Neuronal stem cell (in vitro differentiated cells): ENCODE measurements at regions not wholly inside any gene's neighbourhood (a gene's known extent, or its start where the extent isn't known, plus 50 kb on each side); places are given as distances from the start of the nearest gene placed in this dataset.

Experiments used
- DNase-seq: peaks from one replicate; pipeline ENCODE4 v3.0.0-alpha.2; 2013; ENCODE audit warnings: low spot score
- H2AFZ ChIP-seq: one replicate; pipeline ENCODE4 v1.6.1; 2013; ENCODE audit warnings: mild to moderate bottlenecking, low read length, inconsistent platforms
- H2AK5ac ChIP-seq: 2 replicates; pipeline ENCODE4 v1.6.1; 2013; ENCODE audit warnings: low read depth, mild to moderate bottlenecking, inconsistent platforms, low read length, moderate library complexity, mixed read lengths
- H2BK120ac ChIP-seq: 2 replicates; pipeline ENCODE4 v1.6.1; 2013; ENCODE audit warnings: low read depth, mild to moderate bottlenecking, inconsistent platforms, low read length, moderate library complexity, mixed read lengths
- H2BK12ac ChIP-seq: one replicate; pipeline ENCODE4 v1.6.1; 2013; ENCODE audit warnings: low read length, inconsistent platforms
- H2BK15ac ChIP-seq: 2 replicates; pipeline ENCODE4 v1.6.1; 2013; ENCODE audit warnings: mild to moderate bottlenecking, low read length, inconsistent platforms, mixed read lengths
- H2BK5ac ChIP-seq: one replicate; pipeline ENCODE4 v1.6.1; 2013; ENCODE audit warnings: inconsistent platforms, mild to moderate bottlenecking, low read length, moderate library complexity
- H3K14ac ChIP-seq: one replicate; pipeline ENCODE4 v1.6.1; 2013; ENCODE audit warnings: low read length, inconsistent platforms
- H3K18ac ChIP-seq: 2 replicates; pipeline ENCODE4 v1.6.1; 2013; ENCODE audit warnings: low read length, inconsistent platforms
- H3K23ac ChIP-seq: 2 replicates; pipeline ENCODE4 v1.6.1; 2013; ENCODE audit warnings: low read depth, mild to moderate bottlenecking, mixed read lengths, low read length, inconsistent platforms; ENCODE audit not compliant: poor library complexity
- H3K27ac ChIP-seq: replicated peaks from 3 replicates; pipeline ENCODE4 v1.5.1; 2013; ENCODE audit warnings: low read length, inconsistent platforms
- H3K27me3 ChIP-seq, 3 experiments: 2 replicates each; pipeline ENCODE4 v1.6.1; 2013; ENCODE audit warnings: low read length in 3 of 3, mild to moderate bottlenecking in 2 of 3, inconsistent platforms in 1 of 3, low read depth in 1 of 3, mixed read lengths in 1 of 3, moderate library complexity in 1 of 3; ENCODE audit not compliant: control insufficient read depth in 3 of 3, insufficient read depth in 3 of 3
- H3K36me3 ChIP-seq, 2 donors: replicated peaks in 1 of 2; 2 replicates each; pipeline ENCODE4 v1.6.1; 2013; ENCODE audit warnings: low read length in 2 of 2; ENCODE audit not compliant: control insufficient read depth in 2 of 2, insufficient read depth in 2 of 2
- H3K4ac ChIP-seq: 2 replicates; pipeline ENCODE4 v1.6.1; 2013; ENCODE audit warnings: inconsistent platforms, mild to moderate bottlenecking, low read length, moderate library complexity
- H3K4me1 ChIP-seq, 2 donors: 1 replicate in 1 of 2; 2 replicates in 1 of 2; pipeline ENCODE4 v1.6.1; 2013; ENCODE audit warnings: low read length in 2 of 2, low read depth in 1 of 2; ENCODE audit not compliant: control insufficient read depth in 2 of 2, insufficient read depth in 1 of 2
- H3K4me2 ChIP-seq: one replicate; pipeline ENCODE4 v1.6.1; 2013; ENCODE audit warnings: mild to moderate bottlenecking, low read length, inconsistent platforms; ENCODE audit not compliant: insufficient read depth, poor library complexity, severe bottlenecking
- H3K4me3 ChIP-seq, 2 donors: 2 replicates each; pipeline ENCODE4 v1.5.1; 2013; ENCODE audit warnings: low read length in 2 of 2, mild to moderate bottlenecking in 2 of 2, inconsistent platforms in 1 of 2, moderate library complexity in 1 of 2
- H3K79me1 ChIP-seq: one replicate; pipeline ENCODE4 v1.6.1; 2013; ENCODE audit warnings: low read depth, mild to moderate bottlenecking, inconsistent platforms, low read length, moderate library complexity
- H3K9ac ChIP-seq: one replicate; pipeline ENCODE4 v1.6.1; 2013; ENCODE audit warnings: mild to moderate bottlenecking, low read depth, low read length, inconsistent platforms; ENCODE audit not compliant: poor library complexity
- H3K9me3 ChIP-seq, 2 donors: replicated peaks in 1 of 2; 2 replicates each; pipeline versions ENCODE3 to v1.6.1; 2013; ENCODE audit warnings: low read length in 2 of 2, mild to moderate bottlenecking in 2 of 2, inconsistent platforms in 1 of 2, low read depth in 1 of 2, mixed read lengths in 1 of 2, moderate library complexity in 1 of 2; ENCODE audit not compliant: control insufficient read depth in 2 of 2, insufficient read depth in 1 of 2
- H4K8ac ChIP-seq: one replicate; pipeline ENCODE4 v1.6.1; 2013; ENCODE audit warnings: low read depth, mild to moderate bottlenecking, inconsistent platforms, low read length, moderate library complexity
- H4K91ac ChIP-seq: one replicate; pipeline ENCODE4 v1.6.1; 2013; ENCODE audit warnings: low read length, low read depth, mild to moderate bottlenecking, inconsistent platforms; ENCODE audit not compliant: poor library complexity
- WGBS, 2 donors: extraction: QIAGEN DNeasy Blood & Tissue Kit; methylation state at CpG; one replicate each; pipeline ENCODE4 v1.1.7; 2013; ENCODE audit warnings: missing lambda C conversion rate in 2 of 2, mixed read lengths in 1 of 2; ENCODE audit not compliant: insufficient read length in 2 of 2, insufficient replicate concordance in 1 of 2; ENCODE audit errors: extremely low coverage in 2 of 2; 5-methylcytosine and 5-hydroxymethylcytosine counted together

DNA sequence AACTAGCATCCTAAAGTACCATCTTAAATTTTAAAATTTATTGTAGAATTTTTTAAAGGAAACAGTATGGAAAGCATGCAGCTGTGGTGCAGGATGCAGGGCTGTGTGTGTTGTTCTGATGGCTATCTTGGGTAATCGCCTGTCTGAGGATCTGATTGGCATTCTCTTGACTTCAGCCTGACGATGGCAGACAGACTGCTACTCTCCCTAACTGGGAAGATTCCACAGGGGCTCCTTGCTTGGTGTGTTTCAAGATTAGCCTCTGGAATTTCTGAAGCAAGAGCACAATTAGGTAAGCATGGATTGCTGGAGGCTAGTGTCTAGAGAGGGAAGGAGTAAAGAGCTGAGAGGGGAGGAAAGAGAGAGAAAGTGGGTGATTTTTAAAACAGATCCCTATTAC lies 696.8 kb upstream of the LRFN5 start:
- no CpG with 5 or more reads among the region's 2 CpGs for WGBS, 2 donors

DNA sequence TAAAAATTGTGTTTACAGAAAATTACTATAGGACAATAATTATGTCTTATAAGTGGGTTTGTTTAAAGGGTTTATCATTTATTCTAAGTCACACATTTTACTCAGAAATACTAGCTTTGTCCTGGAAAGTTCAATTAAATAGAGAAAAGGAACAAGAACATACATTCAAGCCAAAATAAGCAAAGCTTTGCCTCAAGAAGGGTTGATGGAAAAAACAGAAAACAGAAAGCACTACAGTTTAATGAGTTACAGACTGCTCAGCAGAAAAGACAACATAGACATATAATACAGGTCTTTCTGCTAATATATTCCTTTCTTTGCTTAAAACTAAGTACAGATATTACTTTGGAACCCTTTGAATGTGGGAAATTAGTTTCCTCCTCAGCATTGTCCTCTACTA lies 703.0 kb upstream of the LRFN5 start:
- H3K14ac ChIP-seq = no peak overlapping the region

More for the DNA sequence above, 696.8 kb upstream of the LRFN5 start:
- Histone ChIP-seq H2AFZ (peak overlapping the region; percentile 35), H2BK5ac (no peak overlapping the region), H4K8ac (no peak overlapping the region), H3K27ac (no peak overlapping the region), H3K9me3 (no peaks in the 10 kb centered on the region), H2BK120ac (no peak overlapping the region), H3K4me2 (no peak overlapping the region), H3K27me3 (no peaks in the 10 kb centered on the region), H3K36me3 (no peaks in the 10 kb centered on the region), H3K9ac (no peak overlapping the region), H3K4me1 (no peaks in the 10 kb centered on the region), H2BK12ac (no peak overlapping the region), H3K23ac (no peak overlapping the region), H2BK15ac (no peak overlapping the region), H3K14ac (no peak overlapping the region), H3K4ac (no peak overlapping the region), H3K4me3 (no peak overlapping the region), H3K18ac (no peak overlapping the region), H2AK5ac (no peak overlapping the region), H4K91ac (no peak overlapping the region), H3K79me1 (no peaks in the 10 kb centered on the region)
- DNase-seq = peak; percentile 35

DNA sequence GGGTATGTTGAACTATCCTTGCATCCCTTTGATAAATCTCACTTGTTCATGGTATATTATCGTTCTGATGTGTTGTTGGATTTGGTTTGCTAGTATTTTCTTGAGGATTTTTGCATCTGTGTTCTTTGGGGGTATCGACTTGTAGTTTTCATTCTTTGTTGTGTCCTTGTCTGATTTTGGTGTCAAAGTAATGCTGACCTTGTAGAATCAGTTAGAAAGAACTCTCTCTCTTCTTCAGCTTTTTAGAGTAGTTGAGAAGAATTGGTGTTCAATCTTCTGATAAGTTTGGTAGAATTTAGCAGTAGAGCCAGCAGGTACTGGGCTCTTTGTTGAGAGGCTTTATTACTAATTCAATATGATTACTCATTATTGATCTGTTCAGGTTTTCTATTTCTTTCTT lies 707.2 kb upstream of the LRFN5 start:
- Histone ChIP-seq H2BK120ac (no peak overlapping the region), H3K36me3 (no peaks in the 10 kb centered on the region), H3K27ac (no peak overlapping the region), H2BK15ac (no peak overlapping the region), H3K23ac (no peak overlapping the region), H3K9ac (no peak overlapping the region), H3K4ac (no peak overlapping the region), H2BK5ac (no peak overlapping the region), H4K91ac (no peak overlapping the region), H2AK5ac (no peak overlapping the region), H3K79me1 (no peaks in the 10 kb centered on the region), H3K14ac (no peak overlapping the region), H2AFZ (no peak overlapping the region), H3K4me2 (no peak overlapping the region), H3K27me3 (no peaks in the 10 kb centered on the region), H2BK12ac (no peak overlapping the region), H3K18ac (no peak overlapping the region), H3K9me3 (no peaks in the 10 kb centered on the region), H4K8ac (no peak overlapping the region), H3K4me1 (no peaks in the 10 kb centered on the region), H3K4me3 (no peak overlapping the region)
- no peak for DNase-seq
- WGBS, 2 donors = no CpG with 5 or more reads among the region's 2 CpGs

More for the DNA sequence above, 703.0 kb upstream of the LRFN5 start:
- H3K4me2 ChIP-seq = no peak overlapping the region
- H2BK120ac ChIP-seq = no peak overlapping the region
- no peaks in the 10 kb centered on the region for H3K27me3 ChIP-seq
- no peak overlapping the region for H2AFZ ChIP-seq
- no peak overlapping the region for H2BK12ac ChIP-seq
- no peak overlapping the region for H3K18ac ChIP-seq
- DNase-seq = no peak
- no peak overlapping the region for H2BK15ac ChIP-seq
- H4K8ac ChIP-seq = no peak overlapping the region
- no peak overlapping the region for H3K4ac ChIP-seq
- H3K4me1 ChIP-seq = no peaks in the 10 kb centered on the region
- H3K9ac ChIP-seq = no peak overlapping the region
- no peak overlapping the region for H3K27ac ChIP-seq
- no peaks in the 10 kb centered on the region for H3K9me3 ChIP-seq
- no peak overlapping the region for H3K23ac ChIP-seq
- no peak overlapping the region for H2BK5ac ChIP-seq
- no peak overlapping the region for H3K4me3 ChIP-seq
- H3K79me1 ChIP-seq = no peaks in the 10 kb centered on the region
- H4K91ac ChIP-seq = no peak overlapping the region
- no peak overlapping the region for H2AK5ac ChIP-seq
- H3K36me3 ChIP-seq = no peaks in the 10 kb centered on the region

- H3K23ac ChIP-seq = no peak overlapping the region
- H3K4ac ChIP-seq = no peak overlapping the region
- H3K79me1 ChIP-seq = no peaks in the 10 kb centered on the region
- no peak overlapping the region for H3K4me2 ChIP-seq
- H4K91ac ChIP-seq = no peak overlapping the region
- H3K9ac ChIP-seq = no peak overlapping the region
- no peak overlapping the region for H3K27ac ChIP-seq
- H3K14ac ChIP-seq = no peak overlapping the region
- H2BK120ac ChIP-seq = no peak overlapping the region
- no peak for DNase-seq
- no peaks in the 10 kb centered on the region for H3K27me3 ChIP-seq
- H4K8ac ChIP-seq = no peak overlapping the region
- no peak overlapping the region for H2AFZ ChIP-seq
- no peaks in the 10 kb centered on the region for H3K9me3 ChIP-seq
- H3K4me3 ChIP-seq = no peak overlapping the region
- H3K36me3 ChIP-seq = no peaks in the 10 kb centered on the region
- no peak overlapping the region for H2BK15ac ChIP-seq
- no peaks in the 10 kb centered on the region for H3K4me1 ChIP-seq
- H2BK12ac ChIP-seq = no peak overlapping the region
- H2BK5ac ChIP-seq = no peak overlapping the region
- H2AK5ac ChIP-seq = no peak overlapping the region
- H3K18ac ChIP-seq = no peak overlapping the region
- WGBS, 2 donors = no CpG with 5 or more reads among the region's 2 CpGs
Observed at GRCh38 chr14:40894846-40895245, 711.8 kb upstream of the LRFN5 start.
